ENCODE measurements at regions not wholly inside any gene's neighbourhood (a gene's known extent, or its start where the extent isn't known, plus 50 kb on each side); places are given as distances from the start of the nearest gene placed in this dataset.

DNA sequence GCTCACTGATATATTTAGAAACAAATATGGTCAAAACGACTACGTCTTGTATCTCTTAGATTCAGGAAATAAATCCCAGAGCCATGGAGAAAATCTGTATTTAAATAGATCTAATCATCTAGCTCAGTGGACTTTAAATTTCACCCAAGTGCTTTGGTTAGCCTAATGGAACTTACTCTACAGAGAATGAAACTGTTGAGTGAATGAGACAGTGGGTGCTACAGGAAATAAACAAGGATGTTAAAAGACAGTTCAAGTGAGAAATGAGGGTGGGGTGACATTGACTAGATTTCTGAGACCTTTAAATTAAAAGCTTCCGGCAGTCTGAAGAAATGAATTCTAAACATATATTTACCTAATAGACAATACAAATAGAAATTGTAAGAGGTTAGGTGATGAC is 2197.0 kb downstream of the ARAP2 start:
- TF ChIP-seq EZH2 (IDR thresholded peaks at IDR 0.05; ENCODE audit: borderline replicate concordance, low read length): no peak
- TF ChIP-seq CTCF (IDR thresholded peaks at IDR 0.05; ENCODE audit: low read length): no peak
- Histone ChIP-seq H3K4me3 (ENCODE audit: low read depth, low read length, poor library complexity, severe bottlenecking) (no peak overlapping the region), H3K9ac (ENCODE audit: low read length) (no peak overlapping the region), H3K9me2 (ENCODE audit: low read depth, low read length) (no peaks in the 10 kb centered on the region), H3K36me3 (ENCODE audit: insufficient read depth, low read length) (no peaks in the 10 kb centered on the region), H2AFZ (ENCODE audit: low read length) (no peak overlapping the region), H3K27ac (ENCODE audit: low read depth, low read length, poor library complexity, severe bottlenecking) (no peak overlapping the region), H3K79me2 (ENCODE audit: insufficient read depth, low read length) (no peaks in the 10 kb centered on the region), H3K4me2 (ENCODE audit: low read length) (no peak overlapping the region), H3K4me1 (ENCODE audit: insufficient read depth, low read length, severe bottlenecking) (no peaks in the 10 kb centered on the region), H4K20me1 (ENCODE audit: insufficient read depth, low read length) (no peaks in the 10 kb centered on the region), H3K9me3 (ENCODE audit: low read length) (no peaks in the 10 kb centered on the region), H3K27me3 (ENCODE audit: insufficient read depth, low read length) (no peaks in the 10 kb centered on the region), H3F3A (ENCODE audit: insufficient read depth, low read length) (no peaks in the 10 kb centered on the region)

GRCh38 chr4:34066126-34066525 is 2178.2 kb downstream of the ARAP2 start:
- Histone ChIP-seq H3K4me2 (ENCODE audit: low read length) (no peak overlapping the region), H3K36me3 (ENCODE audit: insufficient read depth, low read length) (no peaks in the 10 kb centered on the region), H3K9ac (ENCODE audit: low read length) (no peak overlapping the region), H2AFZ (ENCODE audit: low read length) (no peak overlapping the region), H4K20me1 (ENCODE audit: insufficient read depth, low read length) (no peaks in the 10 kb centered on the region), H3K9me2 (ENCODE audit: low read depth, low read length) (no peaks in the 10 kb centered on the region), H3K9me3 (ENCODE audit: low read length) (no peaks in the 10 kb centered on the region), H3K79me2 (ENCODE audit: insufficient read depth, low read length) (no peaks in the 10 kb centered on the region), H3K27me3 (ENCODE audit: insufficient read depth, low read length) (no peaks in the 10 kb centered on the region), H3K4me3 (ENCODE audit: low read depth, low read length, poor library complexity, severe bottlenecking) (no peak overlapping the region), H3F3A (ENCODE audit: insufficient read depth, low read length) (no peaks in the 10 kb centered on the region), H3K27ac (ENCODE audit: low read depth, low read length, poor library complexity, severe bottlenecking) (no peak overlapping the region), H3K4me1 (ENCODE audit: insufficient read depth, low read length, severe bottlenecking) (no peaks in the 10 kb centered on the region)
- no peak for TF ChIP-seq CTCF (IDR thresholded peaks at IDR 0.05; ENCODE audit: low read length)
- TF ChIP-seq EZH2 (IDR thresholded peaks at IDR 0.05; ENCODE audit: borderline replicate concordance, low read length): no peak

GRCh38 chr4:34091451-34091850 is 2152.9 kb downstream of the ARAP2 start:
- no peak overlapping the region for H3K4me3 ChIP-seq (ENCODE audit: low read depth, low read length, poor library complexity, severe bottlenecking)
- H3K36me3 ChIP-seq (ENCODE audit: insufficient read depth, low read length): no peaks in the 10 kb centered on the region
- H3K9me3 ChIP-seq (ENCODE audit: low read length): no peaks in the 10 kb centered on the region
- no peaks in the 10 kb centered on the region for H4K20me1 ChIP-seq (ENCODE audit: insufficient read depth, low read length)
- no peak overlapping the region for H3K4me2 ChIP-seq (ENCODE audit: low read length)
- H3K27ac ChIP-seq (ENCODE audit: low read depth, low read length, poor library complexity, severe bottlenecking): no peak overlapping the region
- no peaks in the 10 kb centered on the region for H3F3A ChIP-seq (ENCODE audit: insufficient read depth, low read length)
- no peaks in the 10 kb centered on the region for H3K9me2 ChIP-seq (ENCODE audit: low read depth, low read length)
- no peaks in the 10 kb centered on the region for H3K27me3 ChIP-seq (ENCODE audit: insufficient read depth, low read length)
- H3K9ac ChIP-seq (ENCODE audit: low read length): no peak overlapping the region
- H3K79me2 ChIP-seq (ENCODE audit: insufficient read depth, low read length): no peaks in the 10 kb centered on the region
- no peaks in the 10 kb centered on the region for H3K4me1 ChIP-seq (ENCODE audit: insufficient read depth, low read length, severe bottlenecking)
- no peak overlapping the region for H2AFZ ChIP-seq (ENCODE audit: low read length)
- TF ChIP-seq CTCF (IDR thresholded peaks at IDR 0.05; ENCODE audit: low read length): no peak
- TF ChIP-seq EZH2 (IDR thresholded peaks at IDR 0.05; ENCODE audit: borderline replicate concordance, low read length): no peak

All from OCI-LY1 (cell line).